ENCODE measurements at regions not wholly inside any gene's neighbourhood (a gene's known extent, or its start where the extent isn't known, plus 50 kb on each side); places are given as distances from the start of the nearest gene placed in this dataset.
A peak's percentile ranks its signal among the peaks of the same experiment; 100 is the strongest.

- Histone ChIP-seq H3K27me3 (replicated peaks; ENCODE audit: insufficient read depth, low read depth, low read length, poor library complexity) (peaks cover 29% of the 10 kb centered on the region), H3K9me3 (ENCODE audit: low read depth, low read length, poor library complexity, severe bottlenecking) (no peaks in the 10 kb centered on the region), H3K4me3 (ENCODE audit: low read depth, low read length, poor library complexity, severe bottlenecking) (no peak overlapping the region), H3K36me3 (ENCODE audit: insufficient read depth, low read length, poor library complexity, severe bottlenecking) (no peaks in the 10 kb centered on the region), H3K4me1 (ENCODE audit: insufficient read depth, low read length, poor library complexity, severe bottlenecking) (no peaks in the 10 kb centered on the region), H3K27ac (ENCODE audit: low read depth, low read length, poor library complexity, severe bottlenecking) (no peak overlapping the region)
- TF ChIP-seq EZH2 (IDR thresholded peaks at IDR 0.05; ENCODE audit: borderline replicate concordance, low read depth, low read length, poor library complexity, severe bottlenecking) (no peak), CTCF (conservative IDR thresholded peaks at IDR 0.05; ENCODE audit: low read depth, low read length) (no peak)
- BruUV-seq (replicated peaks): no TSS peak
- no peak for DNase-seq (ENCODE audit: low spot score)
- ChIA-PET CTCF (no interaction called here), POLR2A (ENCODE audit: low non-redundant PET) (no interaction called here)
- intact Hi-C loops (cut with micrococcal nuclease; ENCODE audit: unreplicated experiment): no loop called here
Observed at GRCh38 chr10:120087109-120087508, 194.6 kb downstream of the SEC23IP start.

GRCh38 chr10:120095875-120096274 is 203.3 kb downstream of the SEC23IP start:
- Histone ChIP-seq H3K9me3 (ENCODE audit: low read depth, low read length, poor library complexity, severe bottlenecking) (no peaks in the 10 kb centered on the region), H3K4me3 (ENCODE audit: low read depth, low read length, poor library complexity, severe bottlenecking) (no peak overlapping the region), H3K27me3 (replicated peaks; ENCODE audit: insufficient read depth, low read depth, low read length, poor library complexity) (peaks cover 26% of the 10 kb centered on the region), H3K27ac (ENCODE audit: low read depth, low read length, poor library complexity, severe bottlenecking) (no peak overlapping the region), H3K36me3 (ENCODE audit: insufficient read depth, low read length, poor library complexity, severe bottlenecking) (no peaks in the 10 kb centered on the region), H3K4me1 (ENCODE audit: insufficient read depth, low read length, poor library complexity, severe bottlenecking) (no peaks in the 10 kb centered on the region)
- CTCF ChIA-PET: no interaction called here
- TF ChIP-seq EZH2 (IDR thresholded peaks at IDR 0.05; ENCODE audit: borderline replicate concordance, low read depth, low read length, poor library complexity, severe bottlenecking): no peak
- DNase-seq (ENCODE audit: low spot score): no peak
- BruUV-seq (replicated peaks): no TSS peak
- intact Hi-C loops (cut with micrococcal nuclease; ENCODE audit: unreplicated experiment): no loop called here
- POLR2A ChIA-PET (ENCODE audit: low non-redundant PET): no interaction called here

GRCh38 chr10:120097766-120098165 is 205.2 kb downstream of the SEC23IP start:
- TF ChIP-seq EZH2 (IDR thresholded peaks at IDR 0.05; ENCODE audit: borderline replicate concordance, low read depth, low read length, poor library complexity, severe bottlenecking) (no peak), CTCF (conservative IDR thresholded peaks at IDR 0.05; ENCODE audit: low read depth, low read length) (no peak)
- H3K36me3 ChIP-seq (ENCODE audit: insufficient read depth, low read length, poor library complexity, severe bottlenecking): no peaks in the 10 kb centered on the region
- H3K4me3 ChIP-seq (ENCODE audit: low read depth, low read length, poor library complexity, severe bottlenecking): no peak overlapping the region
- ChIA-PET CTCF (no interaction called here), POLR2A (ENCODE audit: low non-redundant PET) (no interaction called here)
- intact Hi-C loops (cut with micrococcal nuclease; ENCODE audit: unreplicated experiment): no loop called here
- no peaks in the 10 kb centered on the region for H3K9me3 ChIP-seq (ENCODE audit: low read depth, low read length, poor library complexity, severe bottlenecking)
- BruUV-seq (replicated peaks): no TSS peak
- H3K27ac ChIP-seq (ENCODE audit: low read depth, low read length, poor library complexity, severe bottlenecking): no peak overlapping the region
- no peaks in the 10 kb centered on the region for H3K4me1 ChIP-seq (ENCODE audit: insufficient read depth, low read length, poor library complexity, severe bottlenecking)
- peaks cover 30% of the 10 kb centered on the region for H3K27me3 ChIP-seq (replicated peaks; ENCODE audit: insufficient read depth, low read depth, low read length, poor library complexity)
- no peak for DNase-seq (ENCODE audit: low spot score)

- DNase-seq (ENCODE audit: low spot score): peak; percentile 24
- Histone ChIP-seq H3K27ac (ENCODE audit: low read depth, low read length, poor library complexity, severe bottlenecking) (no peak overlapping the region), H3K4me3 (ENCODE audit: low read depth, low read length, poor library complexity, severe bottlenecking) (no peak overlapping the region), H3K27me3 (replicated peaks; ENCODE audit: insufficient read depth, low read depth, low read length, poor library complexity) (peaks cover 37% of the 10 kb centered on the region), H3K9me3 (ENCODE audit: low read depth, low read length, poor library complexity, severe bottlenecking) (no peaks in the 10 kb centered on the region), H3K4me1 (ENCODE audit: insufficient read depth, low read length, poor library complexity, severe bottlenecking) (no peaks in the 10 kb centered on the region), H3K36me3 (ENCODE audit: insufficient read depth, low read length, poor library complexity, severe bottlenecking) (no peaks in the 10 kb centered on the region)
- no peak for TF ChIP-seq EZH2 (IDR thresholded peaks at IDR 0.05; ENCODE audit: borderline replicate concordance, low read depth, low read length, poor library complexity, severe bottlenecking)
- no peak for TF ChIP-seq CTCF (conservative IDR thresholded peaks at IDR 0.05; ENCODE audit: low read depth, low read length)
- ChIA-PET POLR2A (ENCODE audit: low non-redundant PET) (no interaction called here), CTCF (no interaction called here)
- intact Hi-C loops (cut with micrococcal nuclease; ENCODE audit: unreplicated experiment): no loop called here
- no TSS peak for BruUV-seq (replicated peaks)
Observed at GRCh38 chr10:120098232-120098930, 205.9 kb downstream of the SEC23IP start.
